ENCODE measurements at regions not wholly inside any gene's neighbourhood (a gene's known extent, or its start where the extent isn't known, plus 50 kb on each side); places are given as distances from the start of the nearest gene placed in this dataset.

GRCh38 chr6:137434640-137435039 lies 59.6 kb downstream of the OLIG3 start:
- H3K4me3 ChIP-seq: no peak overlapping the region
- intact Hi-C loops (cut with DNase I): no loop called here
- no peaks in the 10 kb centered on the region for H3K36me3 ChIP-seq
- H3K4me1 ChIP-seq (ENCODE audit: insufficient read depth): no peaks in the 10 kb centered on the region
- no peak for TF ChIP-seq EP300 (IDR thresholded peaks at IDR 0.05)
- TF ChIP-seq CTCF (IDR thresholded peaks at IDR 0.05): no peak
- no peak for TF ChIP-seq POLR2A (IDR thresholded peaks at IDR 0.05)
- no peak overlapping the region for H3K27ac ChIP-seq
- DNase-seq: no peak
- H3K9me3 ChIP-seq: no peaks in the 10 kb centered on the region
- WGBS, 3 donors: 76 to 83% (median 79%) methylated on average over 4 of the region's 4 CpGs
- H3K27me3 ChIP-seq: no peaks in the 10 kb centered on the region

- Histone ChIP-seq H3K9me3 (no peaks in the 10 kb centered on the region), H3K4me3 (no peak overlapping the region), H3K27ac (no peak overlapping the region), H3K4me1 (ENCODE audit: insufficient read depth) (no peaks in the 10 kb centered on the region), H3K27me3 (no peaks in the 10 kb centered on the region), H3K36me3 (no peaks in the 10 kb centered on the region)
- intact Hi-C loops (cut with DNase I): no loop called here
- WGBS, 3 donors: 82 to 87% (median 85%) methylated on average over 4 of the region's 4 CpGs
- no peak for TF ChIP-seq EP300 (IDR thresholded peaks at IDR 0.05)
- no peak for DNase-seq
Observed at GRCh38 chr6:137432054-137432611, 62.1 kb downstream of the OLIG3 start.

GRCh38 chr6:137430954-137431353 lies 63.2 kb downstream of the OLIG3 start:
- H3K9me3 ChIP-seq: no peaks in the 10 kb centered on the region
- no peak overlapping the region for H3K4me3 ChIP-seq
- 90 to 94% (median 93%) methylated on average over 4 of the region's 4 CpGs for WGBS, 3 donors
- no peak for TF ChIP-seq POLR2A (IDR thresholded peaks at IDR 0.05)
- TF ChIP-seq EP300 (IDR thresholded peaks at IDR 0.05): no peak
- TF ChIP-seq CTCF (IDR thresholded peaks at IDR 0.05): no peak
- H3K27ac ChIP-seq: no peak overlapping the region
- H3K27me3 ChIP-seq: no peaks in the 10 kb centered on the region
- no peak for DNase-seq
- no peaks in the 10 kb centered on the region for H3K4me1 ChIP-seq (ENCODE audit: insufficient read depth)
- intact Hi-C loops (cut with DNase I): no loop called here
- no peaks in the 10 kb centered on the region for H3K36me3 ChIP-seq

GRCh38 chr6:137427656-137428290 lies 66.4 kb downstream of the OLIG3 start:
- DNase-seq: no peak
- intact Hi-C loops (cut with DNase I): no loop called here
- H3K36me3 ChIP-seq: no peaks in the 10 kb centered on the region

GRCh38 chr6:137426007-137426689 lies 68.0 kb downstream of the OLIG3 start:
- Histone ChIP-seq H3K4me3 (no peak overlapping the region), H3K27ac (no peak overlapping the region), H3K27me3 (no peaks in the 10 kb centered on the region), H3K4me1 (ENCODE audit: insufficient read depth) (no peaks in the 10 kb centered on the region), H3K36me3 (no peaks in the 10 kb centered on the region), H3K9me3 (no peaks in the 10 kb centered on the region)
- TF ChIP-seq CTCF (IDR thresholded peaks at IDR 0.05) (no peak), EP300 (IDR thresholded peaks at IDR 0.05) (no peak), POLR2A (IDR thresholded peaks at IDR 0.05) (no peak)
- intact Hi-C loops (cut with DNase I): no loop called here
- WGBS, 3 donors: 63 to 93% (median 66%) methylated on average over 2 of the region's 2 CpGs
- DNase-seq: no peak

More at GRCh38 chr6:137427656-137428290, 66.4 kb downstream of the OLIG3 start:
- no peaks in the 10 kb centered on the region for H3K27me3 ChIP-seq
- no peak overlapping the region for H3K4me3 ChIP-seq
- TF ChIP-seq EP300 (IDR thresholded peaks at IDR 0.05): no peak
- H3K27ac ChIP-seq: no peak overlapping the region
- 83 to 85% (median 83%) methylated on average over 7 of the region's 7 CpGs for WGBS, 3 donors
- H3K9me3 ChIP-seq: no peaks in the 10 kb centered on the region
- H3K4me1 ChIP-seq (ENCODE audit: insufficient read depth): no peaks in the 10 kb centered on the region

Measured in ovary (tissue), 7 donors.